GM03348 (cell line): ENCODE measurements at regions not wholly inside any gene's neighbourhood (a gene's known extent, or its start where the extent isn't known, plus 50 kb on each side); places are given as distances from the start of the nearest gene placed in this dataset.
A peak's percentile ranks its signal among the peaks of the same experiment; 100 is the strongest.

Experiments
- DNase-seq: peaks from one replicate; pipeline ENCODE4 v3.0.0; 2012; ENCODE audit warnings: low spot score

GRCh38 chr12:124430491-124430890 is 135.6 kb downstream of the RFLNA start:
- no peak for DNase-seq

- no peak for DNase-seq
Measured at GRCh38 chr12:124429535-124429934, 134.6 kb downstream of the RFLNA start.

GRCh38 chr12:124428792-124429281 is 133.9 kb downstream of the RFLNA start:
- no peak for DNase-seq

GRCh38 chr12:124428136-124428791 is 133.4 kb downstream of the RFLNA start:
- peak; percentile 84 for DNase-seq

- DNase-seq: no peak
Measured at GRCh38 chr12:124426594-124427555, 132.0 kb downstream of the RFLNA start.

GRCh38 chr12:124425667-124426066 is 130.8 kb downstream of the RFLNA start:
- DNase-seq: no peak

- no peak for DNase-seq
Measured at GRCh38 chr12:124424516-124424905, 129.6 kb downstream of the RFLNA start.

- no peak for DNase-seq
Measured at GRCh38 chr12:124423761-124424515, 129.0 kb downstream of the RFLNA start.

- peak; percentile 96 for DNase-seq
Measured at GRCh38 chr12:124422570-124423523, 128.0 kb downstream of the RFLNA start.

- no peak for DNase-seq
Measured at GRCh38 chr12:124422142-124422569, 127.3 kb downstream of the RFLNA start.

- DNase-seq: no peak
Measured at GRCh38 chr12:124420996-124421674, 126.2 kb downstream of the RFLNA start.

GRCh38 chr12:124420041-124420995 is 125.4 kb downstream of the RFLNA start:
- no peak for DNase-seq

- DNase-seq: no peak
Measured at GRCh38 chr12:124419292-124420040, 124.6 kb downstream of the RFLNA start.

- DNase-seq: no peak
Measured at GRCh38 chr12:124418791-124419190, 123.9 kb downstream of the RFLNA start.

GRCh38 chr12:124418156-124418555 is 123.3 kb downstream of the RFLNA start:
- DNase-seq: no peak

- no peak for DNase-seq
Measured at GRCh38 chr12:124416516-124417395, 121.9 kb downstream of the RFLNA start.

GRCh38 chr12:124415064-124415463 is 120.2 kb downstream of the RFLNA start:
- no peak for DNase-seq

GRCh38 chr12:124413915-124414314 is 119.0 kb downstream of the RFLNA start:
- DNase-seq: no peak
